Subcutaneous abdominal adipose tissue (tissue), 5 donors: ENCODE measurements at regions not wholly inside any gene's neighbourhood (a gene's known extent, or its start where the extent isn't known, plus 50 kb on each side); places are given as distances from the start of the nearest gene placed in this dataset.

Source experiments
- H3K27ac ChIP-seq: one replicate; pipeline ENCODE4 v1.7.0; 2013; ENCODE audit warnings: low read depth, mild to moderate bottlenecking, inconsistent platforms, low read length, moderate library complexity
- H3K27me3 ChIP-seq, 5 donors: one replicate each; pipeline ENCODE4 v1.7.0; 2013; ENCODE audit warnings: low read length in 5 of 5, inconsistent platforms in 1 of 5; ENCODE audit not compliant: control insufficient read depth in 5 of 5, insufficient read depth in 4 of 5
- H3K36me3 ChIP-seq, 5 donors: one replicate each; pipeline ENCODE4 v1.7.0; 2013; ENCODE audit warnings: low read length in 5 of 5; ENCODE audit not compliant: control insufficient read depth in 5 of 5, insufficient read depth in 5 of 5
- H3K4me1 ChIP-seq, 5 donors: one replicate each; pipeline ENCODE4 v1.7.0; 2013; ENCODE audit warnings: low read length in 5 of 5, mild to moderate bottlenecking in 3 of 5, moderate library complexity in 1 of 5; ENCODE audit not compliant: control insufficient read depth in 5 of 5, insufficient read depth in 5 of 5
- H3K4me3 ChIP-seq, 5 donors: one replicate each; pipeline ENCODE4 v1.7.0; 2013; ENCODE audit warnings: low read length in 5 of 5, low read depth in 1 of 5
- H3K9ac ChIP-seq, 5 donors: one replicate each; pipeline ENCODE4 v1.7.0; 2013; ENCODE audit warnings: low read length in 5 of 5, mild to moderate bottlenecking in 4 of 5, moderate library complexity in 3 of 5
- H3K9me3 ChIP-seq, 5 donors: one replicate each; pipeline ENCODE4 v1.7.0; 2013; ENCODE audit warnings: low read length in 5 of 5; ENCODE audit not compliant: control insufficient read depth in 5 of 5
- donor health status: healthy.
- donor health status: healthy.
- donor health status: healthy.
- donor health status: healthy.
- donor health status: healthy.

DNA sequence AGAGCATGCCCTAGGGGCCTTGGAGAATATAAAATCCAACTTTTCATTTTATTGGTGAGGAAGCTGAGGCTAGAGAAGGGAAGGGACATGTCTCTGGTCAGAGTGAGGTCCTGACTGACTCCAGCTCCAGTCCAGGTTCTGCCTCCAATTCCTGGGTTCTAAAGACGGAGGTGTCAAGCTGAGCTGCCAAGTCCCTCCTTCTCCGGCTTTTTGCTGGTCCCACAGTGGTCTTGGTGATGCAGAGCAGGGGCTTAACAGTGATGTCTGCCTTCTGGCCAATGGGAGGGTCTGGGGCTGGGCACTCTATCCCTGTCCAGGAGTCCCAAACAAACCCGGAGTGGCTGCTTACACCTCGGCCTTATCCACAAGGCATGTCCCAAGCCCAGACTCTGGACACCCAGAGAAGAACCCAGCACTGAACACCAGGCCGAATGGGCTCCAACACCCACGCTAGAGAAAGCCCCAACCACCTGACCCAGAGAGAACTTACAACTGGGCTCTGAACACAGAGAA is 104.8 kb downstream of the EBNA1BP2 start:
- Histone ChIP-seq H3K4me1 (peaks cover 2 to 13% (median 11%) of the 10 kb centered on the region in 5 donors), H3K36me3 (no peaks in the 10 kb centered on the region), H3K27me3 (peaks cover 0 to 3% (median 0%) of the 10 kb centered on the region in 5 donors), H3K27ac (no peak overlapping the region), H3K4me3 (no peak overlapping the region), H3K9me3 (peaks cover 0 to 1% (median 0%) of the 10 kb centered on the region in 5 donors), H3K9ac (no peak overlapping the region)

DNA sequence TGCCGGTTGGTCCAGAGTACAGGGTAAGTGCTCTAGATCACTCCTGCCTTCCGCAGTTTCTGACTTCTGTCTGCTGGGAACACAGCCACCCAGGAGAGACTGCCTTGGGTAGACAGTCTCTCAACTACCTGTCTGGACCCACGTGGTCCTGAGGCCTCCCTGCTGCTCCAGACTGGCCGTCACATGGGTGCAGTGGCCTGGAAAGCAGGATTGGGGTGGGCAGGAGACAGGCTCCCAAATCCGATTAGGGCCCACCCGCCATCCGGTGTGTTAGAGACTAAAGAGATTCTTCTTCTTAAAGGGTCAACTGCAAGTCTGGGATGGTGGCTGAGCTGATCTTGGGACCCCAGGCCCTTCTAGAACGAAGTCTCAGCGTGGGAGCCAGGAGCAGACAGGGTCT is 105.5 kb downstream of the EBNA1BP2 start:
- peaks cover 0 to 2% (median 0%) of the 10 kb centered on the region in 5 donors for H3K9me3 ChIP-seq
- peaks cover 2 to 13% (median 11%) of the 10 kb centered on the region in 5 donors for H3K4me1 ChIP-seq
- H3K9ac ChIP-seq = no peak overlapping the region
- no peak overlapping the region for H3K4me3 ChIP-seq
- peaks cover 0 to 3% (median 0%) of the 10 kb centered on the region in 5 donors for H3K27me3 ChIP-seq
- no peaks in the 10 kb centered on the region for H3K36me3 ChIP-seq
- no peak overlapping the region for H3K27ac ChIP-seq

DNA sequence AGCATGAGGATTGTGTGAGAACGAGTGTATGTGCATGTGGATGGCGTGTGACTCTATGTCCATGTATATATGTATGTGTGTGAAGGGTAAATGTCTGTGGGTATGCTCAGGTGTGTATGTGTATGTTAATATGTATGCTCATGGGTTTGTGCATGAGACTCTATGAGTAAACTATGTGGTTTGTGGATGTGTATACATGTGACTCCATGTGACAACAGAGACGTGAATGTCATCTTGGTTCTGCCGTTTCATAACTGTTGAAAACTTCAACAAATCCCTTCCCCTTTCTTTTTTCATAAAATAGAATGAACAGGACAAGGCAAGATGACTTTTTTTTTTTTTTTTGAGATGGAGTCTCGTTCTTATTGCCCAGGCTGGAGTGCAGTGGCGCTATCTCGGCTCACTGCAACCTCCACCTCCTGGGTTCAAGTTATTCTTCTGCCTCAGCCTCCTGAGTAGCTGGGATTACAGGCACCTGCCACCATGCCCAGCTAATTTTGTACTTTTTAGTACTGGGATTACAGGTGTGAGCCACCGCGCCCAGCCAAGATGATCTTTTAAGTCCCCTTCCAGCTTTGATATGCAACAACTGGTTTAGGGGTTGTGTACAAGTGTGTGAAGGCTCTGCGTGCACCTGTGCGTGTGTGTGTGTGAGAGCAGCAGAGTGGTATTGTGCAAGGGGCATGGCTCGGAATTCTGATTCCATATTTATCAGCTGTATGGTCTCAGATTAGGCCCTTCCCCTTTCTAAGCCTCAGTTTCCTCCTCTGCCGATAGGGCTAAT is 106.3 kb downstream of the EBNA1BP2 start:
- peaks cover 2 to 13% (median 11%) of the 10 kb centered on the region in 5 donors for H3K4me1 ChIP-seq
- H3K9ac ChIP-seq = no peak overlapping the region
- H3K9me3 ChIP-seq = peaks cover 0 to 2% (median 0%) of the 10 kb centered on the region in 5 donors
- H3K27me3 ChIP-seq = peaks cover 0 to 3% (median 0%) of the 10 kb centered on the region in 5 donors
- H3K4me3 ChIP-seq = no peak overlapping the region
- no peak overlapping the region for H3K27ac ChIP-seq
- no peaks in the 10 kb centered on the region for H3K36me3 ChIP-seq

DNA sequence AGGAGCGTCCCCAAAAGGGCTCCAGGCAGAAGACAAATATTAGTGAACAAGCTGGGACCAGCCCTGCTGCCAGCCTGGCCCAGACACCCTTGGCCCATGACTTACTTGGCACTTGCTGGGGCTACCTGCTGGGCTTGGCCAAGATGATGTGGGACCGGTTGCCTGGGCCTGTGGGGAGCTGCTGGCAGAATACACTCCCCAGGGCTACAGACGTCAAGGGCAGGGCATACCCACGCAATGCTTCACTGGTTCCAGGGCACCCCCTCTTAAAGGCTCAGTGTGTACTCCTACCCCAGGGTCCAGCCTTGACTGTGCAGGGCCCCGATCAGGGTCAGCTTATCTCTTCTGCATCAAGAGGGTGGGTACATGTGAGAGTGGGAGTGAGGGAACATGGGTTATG is 106.5 kb upstream of the SLC2A1 start:
- H3K9ac ChIP-seq = no peak overlapping the region
- peaks cover 0 to 3% (median 0%) of the 10 kb centered on the region in 5 donors for H3K27me3 ChIP-seq
- no peak overlapping the region for H3K27ac ChIP-seq
- H3K4me1 ChIP-seq = peaks cover 2 to 13% (median 11%) of the 10 kb centered on the region in 5 donors
- H3K4me3 ChIP-seq = no peak overlapping the region
- H3K36me3 ChIP-seq = no peaks in the 10 kb centered on the region
- peaks cover 0 to 2% (median 0%) of the 10 kb centered on the region in 5 donors for H3K9me3 ChIP-seq

DNA sequence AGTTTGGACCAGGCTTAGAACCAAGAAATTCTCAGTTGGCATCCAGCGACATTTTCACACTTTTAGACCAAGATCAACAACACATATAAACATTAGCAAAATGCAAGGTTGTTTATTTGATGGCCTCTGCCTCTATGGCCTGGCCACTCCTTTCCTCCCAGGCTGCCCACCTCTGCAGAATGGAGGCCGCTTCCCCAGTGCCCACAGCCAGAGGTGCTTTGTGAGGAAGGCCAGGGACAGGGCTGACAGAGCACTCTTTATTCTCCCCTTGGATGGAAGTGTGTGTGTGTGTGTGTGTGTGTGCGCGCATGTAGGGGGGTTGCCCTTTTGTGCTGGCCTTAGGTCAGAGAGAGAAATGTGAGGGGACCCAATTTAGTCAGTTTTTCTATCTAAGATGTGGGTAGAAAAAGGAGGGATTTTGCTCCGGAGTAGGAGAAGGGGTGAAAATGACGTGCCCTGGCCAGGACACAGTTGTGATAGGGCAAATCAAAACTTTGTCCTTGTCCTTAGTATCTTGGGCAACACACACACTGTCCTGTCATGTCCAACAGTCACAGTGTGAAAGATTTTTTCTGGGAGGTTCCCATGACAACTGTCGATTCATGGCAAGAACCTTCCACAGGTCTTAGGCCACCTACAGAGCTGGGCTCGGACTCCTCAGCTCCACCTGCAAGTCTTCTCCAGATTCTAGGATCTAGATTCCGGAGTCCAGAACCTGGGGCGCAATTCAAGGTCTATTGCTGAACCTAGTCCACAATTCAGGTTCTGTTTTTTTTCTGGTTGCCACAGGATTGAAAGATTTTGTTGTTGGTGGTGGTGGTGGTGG is 104.9 kb upstream of the SLC2A1 start:
- no peak overlapping the region for H3K9ac ChIP-seq
- H3K9me3 ChIP-seq = peaks cover 0 to 2% (median 0%) of the 10 kb centered on the region in 5 donors
- no peak overlapping the region for H3K4me3 ChIP-seq
- no peak overlapping the region for H3K27ac ChIP-seq
- peaks cover 0 to 6% (median 2%) of the 10 kb centered on the region in 5 donors for H3K27me3 ChIP-seq
- H3K36me3 ChIP-seq = no peaks in the 10 kb centered on the region
- peaks cover 2 to 13% (median 10%) of the 10 kb centered on the region in 5 donors for H3K4me1 ChIP-seq

DNA sequence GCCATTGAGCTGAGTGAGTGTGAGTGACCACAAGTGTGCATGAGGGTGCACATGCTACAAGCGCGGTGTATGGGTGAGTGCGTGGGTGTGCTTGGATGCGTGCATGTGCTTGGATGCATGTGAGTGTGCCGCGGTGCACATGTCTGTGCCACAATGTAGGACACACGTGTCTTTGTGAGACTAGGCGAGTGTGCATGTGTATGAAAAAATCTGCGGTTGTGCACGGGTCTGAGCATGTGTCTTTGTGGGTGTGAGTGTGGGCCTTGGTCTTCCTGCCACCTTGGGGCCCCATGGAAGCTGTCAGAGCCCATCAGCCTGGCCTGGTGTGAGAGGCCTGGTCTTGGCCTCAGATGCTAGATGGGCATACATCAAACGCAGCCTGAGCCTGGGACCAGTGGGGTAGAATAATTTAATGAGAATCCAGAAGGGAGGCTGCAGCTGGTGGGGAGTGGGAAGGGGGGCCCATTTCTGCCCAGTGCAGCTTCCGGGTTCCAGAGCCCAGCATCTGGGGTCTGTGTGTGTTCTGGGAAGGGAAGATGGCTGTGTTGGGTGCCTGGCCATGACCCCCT is 103.9 kb upstream of the SLC2A1 start:
- peaks cover 0 to 2% (median 0%) of the 10 kb centered on the region in 5 donors for H3K9me3 ChIP-seq
- H3K4me3 ChIP-seq = no peak overlapping the region
- peaks cover 0 to 6% (median 5%) of the 10 kb centered on the region in 5 donors for H3K4me1 ChIP-seq
- H3K27ac ChIP-seq = no peak overlapping the region
- H3K27me3 ChIP-seq = peaks cover 0 to 10% (median 2%) of the 10 kb centered on the region in 5 donors
- H3K36me3 ChIP-seq = no peaks in the 10 kb centered on the region
- no peak overlapping the region for H3K9ac ChIP-seq

DNA sequence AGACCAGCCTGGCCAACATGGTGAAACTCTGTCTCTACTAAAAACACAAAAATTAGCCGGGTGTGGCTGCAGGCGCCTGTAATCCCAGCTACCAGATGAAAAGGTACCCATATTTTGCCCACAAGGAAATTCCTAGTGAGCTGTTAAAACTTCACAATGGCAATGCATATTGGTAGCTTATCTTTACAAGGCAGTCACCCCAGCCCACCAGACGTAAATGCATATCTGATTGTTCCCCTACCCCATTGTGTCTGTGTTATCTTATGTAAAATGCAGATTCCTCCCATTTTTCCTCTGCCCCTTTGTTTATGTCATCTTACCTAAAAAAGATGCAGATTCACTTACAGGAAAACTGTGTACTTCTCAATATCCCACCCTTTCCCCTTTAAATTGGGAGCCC is 103.1 kb upstream of the SLC2A1 start:
- no peaks in the 10 kb centered on the region for H3K36me3 ChIP-seq
- H3K4me1 ChIP-seq = peaks cover 0 to 8% (median 5%) of the 10 kb centered on the region in 5 donors
- peaks cover 0 to 10% (median 0%) of the 10 kb centered on the region in 5 donors for H3K27me3 ChIP-seq
- H3K4me3 ChIP-seq = no peak overlapping the region
- peaks cover 0 to 2% (median 0%) of the 10 kb centered on the region in 5 donors for H3K9me3 ChIP-seq
- H3K9ac ChIP-seq = no peak overlapping the region
- no peak overlapping the region for H3K27ac ChIP-seq

DNA sequence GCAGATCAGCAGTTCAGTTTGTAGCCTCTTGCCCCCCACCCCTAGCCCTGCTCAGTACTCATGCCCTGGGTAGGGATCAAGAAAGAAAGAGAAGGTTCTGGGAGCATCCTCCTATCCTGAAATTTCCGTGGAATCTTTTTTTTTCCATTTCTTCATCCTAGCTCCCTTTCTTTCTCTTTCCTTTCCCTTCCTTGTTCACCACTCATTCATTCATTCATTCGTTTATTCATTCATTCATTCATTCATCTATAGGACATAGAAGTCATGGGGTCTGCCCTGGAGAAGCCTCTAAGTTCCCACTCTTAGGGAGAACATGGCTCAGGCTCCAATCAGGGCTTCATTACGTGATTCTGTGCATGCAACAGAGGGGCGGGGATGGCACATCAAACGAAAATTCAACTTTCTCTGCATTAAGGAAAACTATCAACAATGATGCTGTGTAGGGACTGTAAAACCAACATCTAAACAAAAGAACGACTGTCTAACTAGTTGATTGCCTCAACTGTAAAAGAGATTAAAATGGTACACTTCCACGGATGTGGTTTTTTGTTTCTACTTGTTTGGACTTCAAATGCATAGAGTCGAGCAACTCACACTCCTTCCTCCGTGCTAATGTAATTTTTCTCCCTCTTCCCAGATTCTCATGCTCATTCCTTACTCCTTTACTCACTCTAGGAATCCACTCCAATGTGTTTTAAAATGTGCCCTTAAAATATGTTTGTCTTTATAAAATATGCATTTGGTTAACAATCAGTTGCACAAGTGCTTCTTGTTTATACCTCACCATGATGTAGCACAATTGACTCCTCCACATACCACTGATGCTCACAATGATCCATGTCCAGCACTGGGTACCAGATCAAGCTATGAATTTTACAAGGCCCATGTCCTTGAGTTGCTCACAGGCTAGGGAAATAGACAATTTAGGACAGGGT is 101.2 kb upstream of the SLC2A1 start:
- Histone ChIP-seq H3K27ac (no peak overlapping the region), H3K27me3 (peaks cover 0 to 12% (median 0%) of the 10 kb centered on the region in 5 donors), H3K36me3 (no peaks in the 10 kb centered on the region), H3K4me1 (peaks cover 0 to 8% (median 5%) of the 10 kb centered on the region in 5 donors), H3K4me3 (no peak overlapping the region), H3K9ac (no peak overlapping the region), H3K9me3 (peaks cover 0 to 2% (median 0%) of the 10 kb centered on the region in 5 donors)
